ENCODE measurements at regions not wholly inside any gene's neighbourhood (a gene's known extent, or its start where the extent isn't known, plus 50 kb on each side); places are given as distances from the start of the nearest gene placed in this dataset.
A peak's percentile ranks its signal among the peaks of the same experiment; 100 is the strongest.

GRCh38 chr6:168388641-168389633, 52.0 kb upstream of the SMOC2 start (continued):
- TF ChIP-seq HMGA1 (CRISPR knock-in tag; conservative IDR thresholded peaks at IDR 0.05) (no peak), ZNF629 (CRISPR knock-in tag; conservative IDR thresholded peaks at IDR 0.05) (no peak), ZNF138 (CRISPR knock-in tag; IDR thresholded peaks at IDR 0.05; ENCODE audit: low read depth) (no peak), GMEB2 (CRISPR knock-in tag; IDR thresholded peaks at IDR 0.05; ENCODE audit: low read depth) (no peak), SOX6 (IDR thresholded peaks at IDR 0.05) (no peak), SOX6 (CRISPR knock-in tag; IDR thresholded peaks at IDR 0.05) (no peak; the same call in 1 of the 2 replicates), ZNF768 (CRISPR knock-in tag; IDR thresholded peaks at IDR 0.05) (no peak), SUZ12 (IDR thresholded peaks at IDR 0.05; ENCODE audit: low read depth, low read length) (no peak), SMARCE1 (IDR thresholded peaks at IDR 0.05; ENCODE audit: borderline replicate concordance) (no peak), MAFK (conservative IDR thresholded peaks at IDR 0.05 in 1 of 2, IDR thresholded peaks at IDR 0.05 in 1 of 2; ENCODE audit: low read length in 2 of 2) (no peak), ZNF550 (CRISPR knock-in tag; IDR thresholded peaks at IDR 0.05; ENCODE audit: borderline replicate concordance) (no peak), ZNF547 (CRISPR knock-in tag; IDR thresholded peaks at IDR 0.05) (0 out of 2 replicates have a peak, but pooled peaks have one; percentile 31), ZNF605 (CRISPR knock-in tag; IDR thresholded peaks at IDR 0.05) (peak; percentile 59; the same call in 1 of the 2 replicates), ZNF724P (CRISPR knock-in tag; IDR thresholded peaks at IDR 0.05; ENCODE audit: borderline replicate concordance) (no peak; the same call in 1 of the 2 replicates), HNRNPH1 (optimal IDR thresholded peaks at IDR 0.05; ENCODE audit: low read depth, low read length) (no peak), ZNF224 (CRISPR knock-in tag; IDR thresholded peaks at IDR 0.05) (peak; percentile 86; the same call in 1 of the 2 replicates)
- TF ChIP-seq, protein P1, sequence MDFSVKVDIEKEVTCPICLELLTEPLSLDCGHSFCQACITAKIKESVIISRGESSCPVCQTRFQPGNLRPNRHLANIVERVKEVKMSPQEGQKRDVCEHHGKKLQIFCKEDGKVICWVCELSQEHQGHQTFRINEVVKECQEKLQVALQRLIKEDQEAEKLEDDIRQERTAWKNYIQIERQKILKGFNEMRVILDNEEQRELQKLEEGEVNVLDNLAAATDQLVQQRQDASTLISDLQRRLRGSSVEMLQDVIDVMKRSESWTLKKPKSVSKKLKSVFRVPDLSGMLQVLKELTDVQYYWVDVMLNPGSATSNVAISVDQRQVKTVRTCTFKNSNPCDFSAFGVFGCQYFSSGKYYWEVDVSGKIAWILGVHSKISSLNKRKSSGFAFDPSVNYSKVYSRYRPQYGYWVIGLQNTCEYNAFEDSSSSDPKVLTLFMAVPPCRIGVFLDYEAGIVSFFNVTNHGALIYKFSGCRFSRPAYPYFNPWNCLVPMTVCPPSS (IDR thresholded peaks at IDR 0.05): no peak
- TF ChIP-seq, protein P2, sequence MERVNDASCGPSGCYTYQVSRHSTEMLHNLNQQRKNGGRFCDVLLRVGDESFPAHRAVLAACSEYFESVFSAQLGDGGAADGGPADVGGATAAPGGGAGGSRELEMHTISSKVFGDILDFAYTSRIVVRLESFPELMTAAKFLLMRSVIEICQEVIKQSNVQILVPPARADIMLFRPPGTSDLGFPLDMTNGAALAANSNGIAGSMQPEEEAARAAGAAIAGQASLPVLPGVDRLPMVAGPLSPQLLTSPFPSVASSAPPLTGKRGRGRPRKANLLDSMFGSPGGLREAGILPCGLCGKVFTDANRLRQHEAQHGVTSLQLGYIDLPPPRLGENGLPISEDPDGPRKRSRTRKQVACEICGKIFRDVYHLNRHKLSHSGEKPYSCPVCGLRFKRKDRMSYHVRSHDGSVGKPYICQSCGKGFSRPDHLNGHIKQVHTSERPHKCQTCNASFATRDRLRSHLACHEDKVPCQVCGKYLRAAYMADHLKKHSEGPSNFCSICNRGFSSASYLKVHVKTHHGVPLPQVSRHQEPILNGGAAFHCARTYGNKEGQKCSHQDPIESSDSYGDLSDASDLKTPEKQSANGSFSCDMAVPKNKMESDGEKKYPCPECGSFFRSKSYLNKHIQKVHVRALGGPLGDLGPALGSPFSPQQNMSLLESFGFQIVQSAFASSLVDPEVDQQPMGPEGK (CRISPR knock-in tag; IDR thresholded peaks at IDR 0.05): no peak
- TF ChIP-seq, protein P3, sequence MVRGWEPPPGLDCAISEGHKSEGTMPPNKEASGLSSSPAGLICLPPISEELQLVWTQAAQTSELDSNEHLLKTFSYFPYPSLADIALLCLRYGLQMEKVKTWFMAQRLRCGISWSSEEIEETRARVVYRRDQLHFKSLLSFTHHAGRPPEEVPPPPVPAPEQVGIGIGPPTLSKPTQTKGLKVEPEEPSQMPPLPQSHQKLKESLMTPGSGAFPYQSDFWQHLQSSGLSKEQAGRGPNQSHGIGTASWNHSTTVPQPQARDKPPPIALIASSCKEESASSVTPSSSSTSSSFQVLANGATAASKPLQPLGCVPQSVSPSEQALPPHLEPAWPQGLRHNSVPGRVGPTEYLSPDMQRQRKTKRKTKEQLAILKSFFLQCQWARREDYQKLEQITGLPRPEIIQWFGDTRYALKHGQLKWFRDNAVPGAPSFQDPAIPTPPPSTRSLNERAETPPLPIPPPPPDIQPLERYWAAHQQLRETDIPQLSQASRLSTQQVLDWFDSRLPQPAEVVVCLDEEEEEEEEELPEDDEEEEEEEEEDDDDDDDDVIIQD (CRISPR knock-in tag; IDR thresholded peaks at IDR 0.05; ENCODE audit: low read depth): no peak
- TF ChIP-seq, protein P4, sequence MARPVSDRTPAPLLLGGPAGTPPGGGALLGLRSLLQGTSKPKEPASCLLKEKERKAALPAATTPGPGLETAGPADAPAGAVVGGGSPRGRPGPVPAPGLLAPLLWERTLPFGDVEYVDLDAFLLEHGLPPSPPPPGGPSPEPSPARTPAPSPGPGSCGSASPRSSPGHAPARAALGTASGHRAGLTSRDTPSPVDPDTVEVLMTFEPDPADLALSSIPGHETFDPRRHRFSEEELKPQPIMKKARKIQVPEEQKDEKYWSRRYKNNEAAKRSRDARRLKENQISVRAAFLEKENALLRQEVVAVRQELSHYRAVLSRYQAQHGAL (CRISPR knock-in tag; IDR thresholded peaks at IDR 0.05; ENCODE audit: not compliant biosample characterization): no peak
- TF ChIP-seq, protein P5, sequence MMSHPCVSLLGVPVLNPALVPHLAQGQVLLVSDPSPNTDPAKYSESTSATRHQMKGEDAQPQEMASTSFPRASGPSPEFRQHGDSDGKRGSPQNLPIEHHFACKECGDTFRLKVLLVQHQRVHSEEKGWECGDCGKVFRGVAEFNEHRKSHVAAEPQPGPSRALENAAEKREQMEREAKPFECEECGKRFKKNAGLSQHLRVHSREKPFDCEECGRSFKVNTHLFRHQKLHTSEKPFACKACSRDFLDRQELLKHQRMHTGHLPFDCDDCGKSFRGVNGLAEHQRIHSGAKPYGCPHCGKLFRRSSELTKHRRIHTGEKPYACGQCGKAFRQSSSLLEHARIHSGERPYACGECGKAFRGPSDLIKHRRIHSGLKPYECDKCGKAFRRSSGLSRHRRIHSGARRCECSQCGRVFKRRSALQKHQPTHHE (CRISPR knock-in tag; IDR thresholded peaks at IDR 0.05; ENCODE audit: borderline replicate concordance): no peak

All from HepG2 (cell line).